ENCODE measurements at regions not wholly inside any gene's neighbourhood (a gene's known extent, or its start where the extent isn't known, plus 50 kb on each side); places are given as distances from the start of the nearest gene placed in this dataset.

DNA sequence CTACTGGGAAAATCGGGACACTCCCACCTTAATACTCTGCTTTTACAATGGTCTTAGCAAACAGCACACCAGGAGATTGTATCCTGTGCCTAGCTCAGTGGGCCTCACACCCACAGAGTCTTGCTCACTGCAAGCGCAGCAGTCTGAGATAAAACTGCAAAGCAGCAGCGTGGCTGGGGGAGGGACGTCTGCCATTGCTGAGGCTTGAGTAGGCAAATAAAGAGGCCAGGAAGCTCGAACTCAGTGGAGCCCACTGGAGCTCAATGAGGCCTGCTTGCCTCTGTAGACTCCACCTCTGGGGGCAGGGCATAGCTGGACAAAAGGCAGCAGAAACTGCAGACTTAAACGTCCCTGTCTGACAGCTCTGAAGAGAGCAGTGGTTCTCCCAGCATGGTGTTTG, 1169.1 kb upstream of the EPHA6 start:
- no peaks in the 10 kb centered on the region for H3K27me3 ChIP-seq (replicated peaks in 1 of 4; ENCODE audit: control insufficient read depth in 3 of 4, extremely low read depth in 1 of 4, insufficient read depth in 3 of 4, low read length in 3 of 4)
- no peak overlapping the region for H3K9ac ChIP-seq (replicated peaks in 1 of 4; ENCODE audit: extremely low read depth in 1 of 4, low read depth in 3 of 4, low read length in 3 of 4)
- H3K4me2 ChIP-seq (ENCODE audit: insufficient read depth in 1 of 2, low read depth in 2 of 2, low read length in 2 of 2) = no peak overlapping the region
- H3K56ac ChIP-seq (replicated peaks; ENCODE audit: insufficient read length, low read depth, low read length) = no peak overlapping the region
- H4K8ac ChIP-seq (ENCODE audit: extremely low read depth, insufficient read depth, low read length) = no peak overlapping the region
- H3K27ac ChIP-seq (ENCODE audit: low read depth, low read length) = no peak overlapping the region
- H3K4ac ChIP-seq (replicated peaks; ENCODE audit: insufficient read length, low read depth, low read length) = no peak overlapping the region
- POLR2A ChIA-PET (ENCODE audit: partially characterized antibody) = no interaction called here
- H3K4me3 ChIP-seq (ENCODE audit: extremely low read depth in 1 of 4, insufficient read depth in 2 of 4, low read depth in 3 of 4, low read length in 4 of 4) = no peak overlapping the region
- CTCF ChIA-PET (ENCODE audit: partially characterized antibody) = no interaction called here
- H3K79me1 ChIP-seq (ENCODE audit: low read depth, low read length) = no peaks in the 10 kb centered on the region
- H4K20me1 ChIP-seq (replicated peaks in 1 of 2; ENCODE audit: control insufficient read depth in 1 of 2, insufficient read depth in 2 of 2, low read length in 2 of 2) = no peaks in the 10 kb centered on the region
- no peak overlapping the region for H4K5ac ChIP-seq (ENCODE audit: insufficient read length, low read depth, low read length)
- TF ChIP-seq TAF7 (optimal IDR thresholded peaks at IDR 0.05; ENCODE audit: borderline replicate concordance, low read depth, low read length) (no peak), CTBP2 (IDR thresholded peaks at IDR 0.05; ENCODE audit: borderline replicate concordance, insufficient read depth, insufficient read length, low read length) (no peak)
- H3K23ac ChIP-seq (ENCODE audit: insufficient read length) = no peak overlapping the region
- H3K18ac ChIP-seq (ENCODE audit: extremely low read depth, low read length) = no peak overlapping the region
- 89% methylated on average over 6 of the region's 6 CpGs; no CpG with 5 or more reads in 1 of the 2 experiments for WGBS, 2 experiments (ENCODE audit: extremely low coverage in 1 of 2, insufficient coverage in 1 of 2, insufficient read length in 1 of 2, insufficient replicate concordance in 2 of 2, low coverage in 1 of 2, low lambda C conversion rate in 2 of 2, missing lambda C conversion rate in 1 of 2)
- no peak overlapping the region for H2BK5ac ChIP-seq (ENCODE audit: low read depth, low read length)
- no peaks in the 10 kb centered on the region for H3K23me2 ChIP-seq (ENCODE audit: low read depth, low read length)
- no peaks in the 10 kb centered on the region for H3K4me1 ChIP-seq (replicated peaks in 1 of 4; ENCODE audit: control insufficient read depth in 3 of 4, insufficient read depth in 4 of 4, low read length in 3 of 4)
- no peak overlapping the region for H2AK5ac ChIP-seq (ENCODE audit: low read depth, low read length)
- H3K36me3 ChIP-seq (ENCODE audit: control insufficient read depth in 2 of 4, insufficient read depth in 4 of 4, low read length in 3 of 4) = no peaks in the 10 kb centered on the region
- DNase-seq (ENCODE audit: low read depth in 1 of 2, low spot score in 2 of 2) (no peak), FAIRE-seq (no peak)
- no peak overlapping the region for H2BK12ac ChIP-seq (ENCODE audit: low read depth, low read length)
- no peak overlapping the region for H3K14ac ChIP-seq (ENCODE audit: insufficient read length)
- H3K79me2 ChIP-seq (ENCODE audit: control insufficient read depth in 1 of 2, insufficient read depth in 2 of 2, low read length in 2 of 2) = no peaks in the 10 kb centered on the region
- no peak overlapping the region for H2BK20ac ChIP-seq (ENCODE audit: low read length)
- no peak overlapping the region for H4K91ac ChIP-seq (replicated peaks; ENCODE audit: insufficient read length, low read length)
- H2BK120ac ChIP-seq (replicated peaks; ENCODE audit: low read depth, low read length) = no peak overlapping the region
- H2BK15ac ChIP-seq (ENCODE audit: low read length) = no peak overlapping the region
- no peak overlapping the region for H2AFZ ChIP-seq (ENCODE audit: low read length)
- H3K9me3 ChIP-seq (ENCODE audit: insufficient read depth in 2 of 2, low read depth in 1 of 2, low read length in 1 of 2) = peaks cover 12 to 18% of the 10 kb centered on the region in 2 experiments

Data from H1 (cell line).